GM23338 (cell line): ENCODE measurements at regions not wholly inside any gene's neighbourhood (a gene's known extent, or its start where the extent isn't known, plus 50 kb on each side); places are given as distances from the start of the nearest gene placed in this dataset.

Experiments used
- ATAC-seq: fragments of 200-7000 bp; cut with Tn5 transposase; 3 replicates; pipeline ENCODE4 v1.9.1; 2020
- DNase-seq: peaks from one replicate; pipeline ENCODE4 v3.0.0-alpha.2; 2015; ENCODE audit warnings: low spot score
- H2AFZ ChIP-seq: fragments of 200-600 bp; sonication (generic); 2 replicates; pipeline ENCODE4 v1.8.0; 2016; ENCODE audit warnings: antibody characterized with exemption, mild to moderate bottlenecking, moderate library complexity
- H3F3A ChIP-seq: fragments of 200-600 bp; sonication (generic); replicated peaks from 2 replicates; pipeline ENCODE4 v1.8.0; 2017; ENCODE audit warnings: antibody characterized with exemption, mixed run types, low read depth
- H3K27ac ChIP-seq: fragments of 200-600 bp; sonication (generic); 2 replicates; pipeline ENCODE4 v1.6.1; 2016; ENCODE audit warnings: low read depth
- H3K27me3 ChIP-seq: fragments of 200-600 bp; sonication (generic); 2 replicates; pipeline ENCODE4 v1.8.0; 2016; ENCODE audit warnings: mild to moderate bottlenecking, mixed run types, moderate library complexity; ENCODE audit not compliant: insufficient read depth
- H3K36me3 ChIP-seq: fragments of 200-600 bp; sonication (generic); 2 replicates; pipeline ENCODE4 v1.8.0; 2016; ENCODE audit warnings: mild to moderate bottlenecking; ENCODE audit not compliant: insufficient read depth
- H3K4me1 ChIP-seq: fragments of 200-600 bp; sonication (generic); 2 replicates; pipeline ENCODE4 v1.8.0; 2016; ENCODE audit warnings: mild to moderate bottlenecking, moderate library complexity; ENCODE audit not compliant: insufficient read depth
- H3K4me2 ChIP-seq: fragments of 200-600 bp; sonication (generic); 2 replicates; pipeline ENCODE4 v1.7.1; 2017; ENCODE audit warnings: mixed run types
- H3K4me3 ChIP-seq: fragments of 200-600 bp; sonication (generic); 2 replicates; pipeline ENCODE4 v1.6.1; 2016; ENCODE audit warnings: mixed run types
- H3K79me2 ChIP-seq: fragments of 200-600 bp; sonication (generic); replicated peaks from 2 replicates; pipeline ENCODE4 v1.8.0; 2017; ENCODE audit warnings: mild to moderate bottlenecking; ENCODE audit not compliant: insufficient read depth
- H3K9me2 ChIP-seq: fragments of 200-600 bp; sonication (generic); 2 replicates; pipeline ENCODE4 v1.8.0; 2017; ENCODE audit not compliant: insufficient read depth
- H4K20me1 ChIP-seq: fragments of 200-600 bp; sonication (generic); replicated peaks from 2 replicates; pipeline ENCODE4 v1.8.0; 2017; ENCODE audit warnings: mild to moderate bottlenecking; ENCODE audit not compliant: insufficient read depth
- H3K27ac Mint-ChIP-seq: 2 replicates; pipeline ENCODE4 v1.8.0; 2020; ENCODE audit warnings: inconsistent platforms, mild to moderate bottlenecking, moderate library complexity, mixed read lengths
- H3K27me3 Mint-ChIP-seq: 3 replicates; pipeline ENCODE4 v1.8.0; 2022; ENCODE audit warnings: low read depth, mild to moderate bottlenecking, moderate library complexity, mixed read lengths, inconsistent platforms; ENCODE audit not compliant: insufficient read depth, poor library complexity
- H3K36me3 Mint-ChIP-seq: 3 replicates; pipeline ENCODE4 v1.8.0; 2021; ENCODE audit warnings: low read depth, mild to moderate bottlenecking, inconsistent platforms, moderate library complexity, mixed read lengths
- H3K4me1 Mint-ChIP-seq: 3 replicates; pipeline ENCODE4 v1.8.0; 2020; ENCODE audit warnings: mild to moderate bottlenecking, inconsistent platforms, mixed read lengths
- H3K4me3 Mint-ChIP-seq: 3 replicates; pipeline ENCODE4 v1.8.0; 2021; ENCODE audit warnings: moderate library complexity, mild to moderate bottlenecking, inconsistent platforms, mixed read lengths
- H3K9me3 Mint-ChIP-seq: 3 replicates; pipeline ENCODE4 v1.8.0; 2020; ENCODE audit warnings: moderate library complexity, mild to moderate bottlenecking, inconsistent platforms, mixed read lengths
- CREB1 ChIP-seq: fragments of 250-450 bp; sonication (Bioruptor Pico); IDR thresholded peaks from 2 replicates; pipeline ENCODE4 v1.5.0; 2020; ENCODE audit warnings: low read depth, mild to moderate bottlenecking, moderate library complexity
- EZH2 ChIP-seq: fragments of 200-600 bp; sonication (generic); IDR thresholded peaks from one replicate; pipeline ENCODE4 v1.8.0; 2017; ENCODE audit warnings: antibody characterized with exemption, mild to moderate bottlenecking, low read depth; ENCODE audit not compliant: unreplicated experiment
- JUNB ChIP-seq: IDR thresholded peaks from one replicate; pipeline ENCODE4 v1.6.1; 2016; ENCODE audit warnings: antibody characterized with exemption; ENCODE audit not compliant: unreplicated experiment
- NANOG ChIP-seq: IDR thresholded peaks from 2 replicates; pipeline ENCODE4 v1.6.1; 2016; ENCODE audit warnings: antibody characterized with exemption, borderline replicate concordance
- STAT1 ChIP-seq: IDR thresholded peaks from one replicate; pipeline ENCODE4 v1.6.1; 2016; ENCODE audit warnings: antibody characterized with exemption; ENCODE audit not compliant: unreplicated experiment
- TF ChIP-seq, protein P1 (sequence below): IDR thresholded peaks from 2 replicates; pipeline ENCODE4 v1.6.1; 2016; ENCODE audit warnings: antibody characterized with exemption
- TF ChIP-seq, protein P2 (sequence below): IDR thresholded peaks from one replicate; pipeline ENCODE4 v1.6.1; 2018; ENCODE audit warnings: antibody characterized with exemption; ENCODE audit not compliant: unreplicated experiment
- TF ChIP-seq, protein P3 (sequence below): fragments of 250-450 bp; sonication (Bioruptor Pico); IDR thresholded peaks from 2 replicates; pipeline ENCODE4 v1.5.0; 2020; ENCODE audit warnings: mild to moderate bottlenecking, moderate library complexity

DNA sequence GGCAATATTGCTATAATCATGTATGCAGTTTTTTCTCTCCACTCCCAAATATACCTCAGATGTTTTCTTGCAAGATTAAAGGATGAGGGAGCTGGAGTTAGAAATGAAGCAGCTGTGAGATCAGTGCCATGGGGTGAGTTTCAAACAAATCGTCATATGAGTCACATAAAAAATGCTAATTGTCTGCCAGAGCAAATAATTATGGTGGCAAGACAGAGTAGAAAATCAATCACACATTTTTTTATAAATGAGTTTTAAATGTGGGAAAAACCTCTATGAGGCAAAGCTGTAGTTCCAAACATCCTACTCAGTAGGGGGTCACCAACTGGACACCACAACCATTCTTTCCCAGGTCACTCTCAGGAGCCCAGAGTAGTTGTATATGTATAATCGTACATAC lies 55.3 kb downstream of the CH25H start:
- H3K27ac ChIP-seq, result no peak overlapping the region
- H4K20me1 ChIP-seq, result no peaks in the 10 kb centered on the region
- H3K4me1 ChIP-seq, result no peaks in the 10 kb centered on the region
- H3K4me3 Mint-ChIP-seq, result no peak overlapping the region
- no peaks in the 10 kb centered on the region for H3F3A ChIP-seq
- DNase-seq (no peak), ATAC-seq (no peak)
- no peaks in the 10 kb centered on the region for H3K79me2 ChIP-seq
- H3K4me2 ChIP-seq, result no peak overlapping the region
- H3K36me3 Mint-ChIP-seq, result no peaks in the 10 kb centered on the region
- H3K27me3 ChIP-seq, result no peaks in the 10 kb centered on the region
- no peak overlapping the region for H3K27ac Mint-ChIP-seq
- H3K9me3 Mint-ChIP-seq, result peaks cover 3% of the 10 kb centered on the region; the same call in 2 of the 3 replicates
- no peaks in the 10 kb centered on the region for H3K4me1 Mint-ChIP-seq
- no peaks in the 10 kb centered on the region for H3K36me3 ChIP-seq
- H3K4me3 ChIP-seq, result no peak overlapping the region
- TF ChIP-seq EZH2 (no peak), CREB1 (CRISPR knock-in tag) (no peak), JUNB (no peak), NANOG (no peak), STAT1 (no peak)
- TF ChIP-seq, protein P1, sequence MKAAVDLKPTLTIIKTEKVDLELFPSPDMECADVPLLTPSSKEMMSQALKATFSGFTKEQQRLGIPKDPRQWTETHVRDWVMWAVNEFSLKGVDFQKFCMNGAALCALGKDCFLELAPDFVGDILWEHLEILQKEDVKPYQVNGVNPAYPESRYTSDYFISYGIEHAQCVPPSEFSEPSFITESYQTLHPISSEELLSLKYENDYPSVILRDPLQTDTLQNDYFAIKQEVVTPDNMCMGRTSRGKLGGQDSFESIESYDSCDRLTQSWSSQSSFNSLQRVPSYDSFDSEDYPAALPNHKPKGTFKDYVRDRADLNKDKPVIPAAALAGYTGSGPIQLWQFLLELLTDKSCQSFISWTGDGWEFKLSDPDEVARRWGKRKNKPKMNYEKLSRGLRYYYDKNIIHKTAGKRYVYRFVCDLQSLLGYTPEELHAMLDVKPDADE, result no peak
- TF ChIP-seq, protein P2, sequence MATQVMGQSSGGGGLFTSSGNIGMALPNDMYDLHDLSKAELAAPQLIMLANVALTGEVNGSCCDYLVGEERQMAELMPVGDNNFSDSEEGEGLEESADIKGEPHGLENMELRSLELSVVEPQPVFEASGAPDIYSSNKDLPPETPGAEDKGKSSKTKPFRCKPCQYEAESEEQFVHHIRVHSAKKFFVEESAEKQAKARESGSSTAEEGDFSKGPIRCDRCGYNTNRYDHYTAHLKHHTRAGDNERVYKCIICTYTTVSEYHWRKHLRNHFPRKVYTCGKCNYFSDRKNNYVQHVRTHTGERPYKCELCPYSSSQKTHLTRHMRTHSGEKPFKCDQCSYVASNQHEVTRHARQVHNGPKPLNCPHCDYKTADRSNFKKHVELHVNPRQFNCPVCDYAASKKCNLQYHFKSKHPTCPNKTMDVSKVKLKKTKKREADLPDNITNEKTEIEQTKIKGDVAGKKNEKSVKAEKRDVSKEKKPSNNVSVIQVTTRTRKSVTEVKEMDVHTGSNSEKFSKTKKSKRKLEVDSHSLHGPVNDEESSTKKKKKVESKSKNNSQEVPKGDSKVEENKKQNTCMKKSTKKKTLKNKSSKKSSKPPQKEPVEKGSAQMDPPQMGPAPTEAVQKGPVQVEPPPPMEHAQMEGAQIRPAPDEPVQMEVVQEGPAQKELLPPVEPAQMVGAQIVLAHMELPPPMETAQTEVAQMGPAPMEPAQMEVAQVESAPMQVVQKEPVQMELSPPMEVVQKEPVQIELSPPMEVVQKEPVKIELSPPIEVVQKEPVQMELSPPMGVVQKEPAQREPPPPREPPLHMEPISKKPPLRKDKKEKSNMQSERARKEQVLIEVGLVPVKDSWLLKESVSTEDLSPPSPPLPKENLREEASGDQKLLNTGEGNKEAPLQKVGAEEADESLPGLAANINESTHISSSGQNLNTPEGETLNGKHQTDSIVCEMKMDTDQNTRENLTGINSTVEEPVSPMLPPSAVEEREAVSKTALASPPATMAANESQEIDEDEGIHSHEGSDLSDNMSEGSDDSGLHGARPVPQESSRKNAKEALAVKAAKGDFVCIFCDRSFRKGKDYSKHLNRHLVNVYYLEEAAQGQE, result no peak
- H3K9me2 ChIP-seq, result no peaks in the 10 kb centered on the region
- H3K27me3 Mint-ChIP-seq, result no peaks in the 10 kb centered on the region
- H2AFZ ChIP-seq, result no peak overlapping the region

DNA sequence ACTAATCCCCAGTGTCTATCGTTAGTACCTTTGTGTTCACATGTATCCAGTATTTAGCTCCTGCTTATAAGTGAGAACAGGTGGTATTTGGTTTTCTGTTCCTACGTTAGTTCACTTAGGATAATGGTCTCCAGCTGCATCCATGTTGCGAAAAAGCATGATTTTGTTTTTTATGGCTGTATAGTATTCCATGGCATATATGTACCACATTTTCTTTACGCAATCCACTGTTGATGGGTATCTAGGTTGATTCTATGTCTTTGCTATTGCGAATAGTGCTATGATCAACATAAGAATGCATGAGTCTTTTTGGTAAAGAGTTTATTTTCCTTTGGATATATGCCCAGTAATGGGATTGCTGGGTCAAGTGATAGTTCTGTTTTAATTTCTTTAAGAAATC lies 59.1 kb downstream of the CH25H start:
- no peaks in the 10 kb centered on the region for H3K4me1 ChIP-seq
- H3K4me1 Mint-ChIP-seq, result no peaks in the 10 kb centered on the region
- TF ChIP-seq CREB1 (CRISPR knock-in tag) (no peak), NANOG (no peak), EZH2 (no peak)
- TF ChIP-seq, protein P1, result no peak
- TF ChIP-seq, protein P3, sequence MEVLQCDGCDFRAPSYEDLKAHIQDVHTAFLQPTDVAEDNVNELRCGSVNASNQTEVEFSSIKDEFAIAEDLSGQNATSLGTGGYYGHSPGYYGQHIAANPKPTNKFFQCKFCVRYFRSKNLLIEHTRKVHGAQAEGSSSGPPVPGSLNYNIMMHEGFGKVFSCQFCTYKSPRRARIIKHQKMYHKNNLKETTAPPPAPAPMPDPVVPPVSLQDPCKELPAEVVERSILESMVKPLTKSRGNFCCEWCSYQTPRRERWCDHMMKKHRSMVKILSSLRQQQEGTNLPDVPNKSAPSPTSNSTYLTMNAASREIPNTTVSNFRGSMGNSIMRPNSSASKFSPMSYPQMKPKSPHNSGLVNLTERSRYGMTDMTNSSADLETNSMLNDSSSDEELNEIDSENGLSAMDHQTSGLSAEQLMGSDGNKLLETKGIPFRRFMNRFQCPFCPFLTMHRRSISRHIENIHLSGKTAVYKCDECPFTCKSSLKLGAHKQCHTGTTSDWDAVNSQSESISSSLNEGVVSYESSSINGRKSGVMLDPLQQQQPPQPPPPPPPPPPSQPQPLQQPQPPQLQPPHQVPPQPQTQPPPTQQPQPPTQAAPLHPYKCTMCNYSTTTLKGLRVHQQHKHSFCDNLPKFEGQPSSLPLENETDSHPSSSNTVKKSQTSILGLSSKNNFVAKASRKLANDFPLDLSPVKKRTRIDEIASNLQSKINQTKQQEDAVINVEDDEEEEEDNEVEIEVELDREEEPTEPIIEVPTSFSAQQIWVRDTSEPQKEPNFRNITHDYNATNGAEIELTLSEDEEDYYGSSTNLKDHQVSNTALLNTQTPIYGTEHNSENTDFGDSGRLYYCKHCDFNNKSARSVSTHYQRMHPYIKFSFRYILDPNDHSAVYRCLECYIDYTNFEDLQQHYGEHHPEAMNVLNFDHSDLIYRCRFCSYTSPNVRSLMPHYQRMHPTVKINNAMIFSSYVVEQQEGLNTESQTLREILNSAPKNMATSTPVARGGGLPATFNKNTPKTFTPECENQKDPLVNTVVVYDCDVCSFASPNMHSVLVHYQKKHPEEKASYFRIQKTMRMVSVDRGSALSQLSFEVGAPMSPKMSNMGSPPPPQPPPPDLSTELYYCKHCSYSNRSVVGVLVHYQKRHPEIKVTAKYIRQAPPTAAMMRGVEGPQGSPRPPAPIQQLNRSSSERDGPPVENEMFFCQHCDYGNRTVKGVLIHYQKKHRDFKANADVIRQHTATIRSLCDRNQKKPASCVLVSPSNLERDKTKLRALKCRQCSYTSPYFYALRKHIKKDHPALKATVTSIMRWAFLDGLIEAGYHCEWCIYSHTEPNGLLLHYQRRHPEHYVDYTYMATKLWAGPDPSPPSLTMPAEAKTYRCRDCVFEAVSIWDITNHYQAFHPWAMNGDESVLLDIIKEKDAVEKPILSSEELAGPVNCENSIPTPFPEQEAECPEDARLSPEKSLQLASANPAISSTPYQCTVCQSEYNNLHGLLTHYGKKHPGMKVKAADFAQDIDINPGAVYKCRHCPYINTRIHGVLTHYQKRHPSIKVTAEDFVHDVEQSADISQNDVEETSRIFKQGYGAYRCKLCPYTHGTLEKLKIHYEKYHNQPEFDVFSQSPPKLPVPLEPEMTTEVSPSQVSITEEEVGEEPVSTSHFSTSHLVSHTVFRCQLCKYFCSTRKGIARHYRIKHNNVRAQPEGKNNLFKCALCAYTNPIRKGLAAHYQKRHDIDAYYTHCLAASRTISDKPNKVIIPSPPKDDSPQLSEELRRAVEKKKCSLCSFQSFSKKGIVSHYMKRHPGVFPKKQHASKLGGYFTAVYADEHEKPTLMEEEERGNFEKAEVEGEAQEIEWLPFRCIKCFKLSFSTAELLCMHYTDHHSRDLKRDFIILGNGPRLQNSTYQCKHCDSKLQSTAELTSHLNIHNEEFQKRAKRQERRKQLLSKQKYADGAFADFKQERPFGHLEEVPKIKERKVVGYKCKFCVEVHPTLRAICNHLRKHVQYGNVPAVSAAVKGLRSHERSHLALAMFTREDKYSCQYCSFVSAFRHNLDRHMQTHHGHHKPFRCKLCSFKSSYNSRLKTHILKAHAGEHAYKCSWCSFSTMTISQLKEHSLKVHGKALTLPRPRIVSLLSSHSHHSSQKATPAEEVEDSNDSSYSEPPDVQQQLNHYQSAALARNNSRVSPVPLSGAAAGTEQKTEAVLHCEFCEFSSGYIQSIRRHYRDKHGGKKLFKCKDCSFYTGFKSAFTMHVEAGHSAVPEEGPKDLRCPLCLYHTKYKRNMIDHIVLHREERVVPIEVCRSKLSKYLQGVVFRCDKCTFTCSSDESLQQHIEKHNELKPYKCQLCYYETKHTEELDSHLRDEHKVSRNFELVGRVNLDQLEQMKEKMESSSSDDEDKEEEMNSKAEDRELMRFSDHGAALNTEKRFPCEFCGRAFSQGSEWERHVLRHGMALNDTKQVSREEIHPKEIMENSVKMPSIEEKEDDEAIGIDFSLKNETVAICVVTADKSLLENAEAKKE (CRISPR knock-in tag), result no peak

More for the DNA sequence above, 59.1 kb downstream of the CH25H start:
- no peaks in the 10 kb centered on the region for H3K79me2 ChIP-seq
- ATAC-seq, result no peak
- H3K4me3 ChIP-seq, result no peak overlapping the region
- H3K27me3 ChIP-seq, result no peaks in the 10 kb centered on the region
- H3K36me3 Mint-ChIP-seq, result no peaks in the 10 kb centered on the region
- no peaks in the 10 kb centered on the region for H3K27me3 Mint-ChIP-seq
- no peak overlapping the region for H3K27ac Mint-ChIP-seq
- no peak for DNase-seq
- H3K9me2 ChIP-seq, result no peaks in the 10 kb centered on the region
- no peaks in the 10 kb centered on the region for H4K20me1 ChIP-seq
- peaks cover 3% of the 10 kb centered on the region; the same call in 2 of the 3 replicates for H3K9me3 Mint-ChIP-seq
- H3K27ac ChIP-seq, result no peak overlapping the region
- no peaks in the 10 kb centered on the region for H3F3A ChIP-seq
- H3K36me3 ChIP-seq, result no peaks in the 10 kb centered on the region
- no peak overlapping the region for H3K4me2 ChIP-seq
- no peak overlapping the region for H2AFZ ChIP-seq
- H3K4me3 Mint-ChIP-seq, result no peak overlapping the region
